ENCODE measurements at regions not wholly inside any gene's neighbourhood (a gene's known extent, or its start where the extent isn't known, plus 50 kb on each side); places are given as distances from the start of the nearest gene placed in this dataset.

DNA sequence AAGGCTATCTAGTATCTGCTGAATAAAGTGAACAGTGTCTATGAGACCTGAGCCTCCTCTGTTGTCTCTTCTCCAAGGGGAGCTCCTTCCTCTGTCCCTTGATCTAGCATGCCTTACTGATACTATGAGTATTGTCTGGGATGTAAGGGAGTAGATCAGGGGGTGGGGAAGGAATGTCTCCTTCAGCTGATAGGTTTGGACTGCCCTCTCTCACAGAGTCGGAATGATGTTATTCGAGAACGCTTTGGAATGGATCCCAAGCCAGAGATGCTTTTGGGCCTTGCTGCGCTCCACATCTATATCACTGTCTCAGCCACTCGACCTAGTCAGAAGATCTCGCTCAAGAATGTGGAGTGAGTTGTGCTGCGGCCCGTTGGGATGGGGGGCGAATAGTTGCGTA is 68.3 kb upstream of the PRPS1 start:
- 90 to 100% methylated on average over 2 to 4 of the region's 10 CpGs for WGBS, 2 experiments (ENCODE audit: insufficient coverage in 2 of 2)
- Histone ChIP-seq H3K4me3 (ENCODE audit: extremely low read depth, insufficient read depth, low read length, poor library complexity, severe bottlenecking) (no peak overlapping the region), H3K36me3 (ENCODE audit: control insufficient read depth, insufficient read depth, low read length) (no peaks in the 10 kb centered on the region), H3K9me3 (ENCODE audit: control insufficient read depth, low read length) (no peaks in the 10 kb centered on the region), H3K27ac (ENCODE audit: low read depth, low read length, severe bottlenecking) (no peak overlapping the region), H3K4me1 (ENCODE audit: control insufficient read depth, insufficient read depth, low read length, poor library complexity, severe bottlenecking) (peaks cover 24% of the 10 kb centered on the region)

DNA sequence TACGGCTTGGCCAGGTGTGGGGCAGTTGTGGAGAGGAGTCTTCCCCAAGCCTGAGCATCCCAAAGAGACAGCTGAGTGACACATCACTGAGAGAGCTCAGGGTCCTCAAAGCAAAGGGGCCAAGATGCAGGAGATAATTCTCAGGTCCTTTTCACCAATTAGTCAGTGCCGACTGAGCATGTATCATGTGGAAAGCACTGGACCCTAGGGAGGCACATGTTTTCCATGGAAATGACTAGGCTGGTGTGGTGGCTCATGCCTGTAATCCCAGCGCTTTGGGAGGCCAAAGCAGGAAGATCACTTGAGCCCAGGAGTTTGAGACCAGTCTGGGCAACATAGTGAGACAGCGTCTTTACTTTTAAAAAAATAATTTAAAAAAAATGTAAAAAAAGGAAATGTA is 67.3 kb upstream of the PRPS1 start:
- 100% methylated on average over 2 of the region's 4 CpGs; no CpG with 5 or more reads in 1 of the 2 experiments for WGBS, 2 experiments (ENCODE audit: insufficient coverage in 2 of 2)
- no peak overlapping the region for H3K27ac ChIP-seq (ENCODE audit: low read depth, low read length, severe bottlenecking)
- no peaks in the 10 kb centered on the region for H3K36me3 ChIP-seq (ENCODE audit: control insufficient read depth, insufficient read depth, low read length)

GRCh38 chrX:107561468-107562215 is 66.7 kb upstream of the PRPS1 start:
- Histone ChIP-seq H3K27ac (ENCODE audit: low read depth, low read length, severe bottlenecking) (peak overlapping the region; percentile 71), H3K4me1 (ENCODE audit: control insufficient read depth, insufficient read depth, low read length, poor library complexity, severe bottlenecking) (peaks cover 31% of the 10 kb centered on the region), H3K36me3 (ENCODE audit: control insufficient read depth, insufficient read depth, low read length) (no peaks in the 10 kb centered on the region), H3K4me3 (ENCODE audit: extremely low read depth, insufficient read depth, low read length, poor library complexity, severe bottlenecking) (no peak overlapping the region), H3K9me3 (ENCODE audit: control insufficient read depth, low read length) (no peaks in the 10 kb centered on the region)
- 19 to 23% methylated on average over 2 to 3 of the region's 7 CpGs for WGBS, 2 experiments (ENCODE audit: insufficient coverage in 2 of 2)

More for the DNA sequence above, 67.3 kb upstream of the PRPS1 start:
- Histone ChIP-seq H3K4me3 (ENCODE audit: extremely low read depth, insufficient read depth, low read length, poor library complexity, severe bottlenecking) (no peak overlapping the region), H3K4me1 (ENCODE audit: control insufficient read depth, insufficient read depth, low read length, poor library complexity, severe bottlenecking) (peaks cover 30% of the 10 kb centered on the region), H3K9me3 (ENCODE audit: control insufficient read depth, low read length) (no peaks in the 10 kb centered on the region)

GRCh38 chrX:107562482-107562881 is 65.8 kb upstream of the PRPS1 start:
- Histone ChIP-seq H3K36me3 (ENCODE audit: control insufficient read depth, insufficient read depth, low read length) (no peaks in the 10 kb centered on the region), H3K4me1 (ENCODE audit: control insufficient read depth, insufficient read depth, low read length, poor library complexity, severe bottlenecking) (peaks cover 33% of the 10 kb centered on the region), H3K9me3 (ENCODE audit: control insufficient read depth, low read length) (no peaks in the 10 kb centered on the region), H3K27ac (ENCODE audit: low read depth, low read length, severe bottlenecking) (peak overlapping the region; percentile 83), H3K4me3 (ENCODE audit: extremely low read depth, insufficient read depth, low read length, poor library complexity, severe bottlenecking) (no peak overlapping the region)
- WGBS, 2 experiments (ENCODE audit: insufficient coverage in 2 of 2): 33 to 70% methylated on average over 1 to 2 of the region's 3 CpGs

DNA sequence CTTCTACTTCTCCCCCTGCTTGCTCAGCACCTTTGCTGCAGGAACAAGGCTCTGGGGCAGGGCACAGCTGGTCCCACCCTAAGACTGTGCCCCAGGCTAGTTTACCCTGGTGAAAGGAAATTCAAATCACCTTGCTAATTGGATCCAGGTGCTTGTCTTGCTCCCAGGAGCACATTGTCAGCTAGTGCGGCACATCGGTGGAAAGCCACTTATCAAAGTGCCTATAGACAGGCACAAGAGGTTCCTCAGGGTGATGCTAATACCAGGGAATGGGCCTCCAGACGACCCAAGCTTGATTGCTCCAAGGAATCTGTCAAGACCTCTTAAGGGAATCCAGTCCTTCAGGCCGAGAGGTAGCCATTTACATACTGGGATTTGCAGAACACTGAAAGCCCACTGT is 64.5 kb upstream of the PRPS1 start:
- Histone ChIP-seq H3K27ac (ENCODE audit: low read depth, low read length, severe bottlenecking) (no peak overlapping the region), H3K36me3 (ENCODE audit: control insufficient read depth, insufficient read depth, low read length) (no peaks in the 10 kb centered on the region)
- WGBS, 2 experiments (ENCODE audit: insufficient coverage in 2 of 2): 63 to 66% methylated on average over 2 to 4 of the region's 4 CpGs

GRCh38 chrX:107565015-107565414 is 63.3 kb upstream of the PRPS1 start:
- WGBS, 2 experiments (ENCODE audit: insufficient coverage in 2 of 2): 100% methylated on average over 3 of the region's 3 CpGs; no CpG with 5 or more reads in 1 of the 2 experiments
- H3K4me1 ChIP-seq (ENCODE audit: control insufficient read depth, insufficient read depth, low read length, poor library complexity, severe bottlenecking): peaks cover 35% of the 10 kb centered on the region
- H3K4me3 ChIP-seq (ENCODE audit: extremely low read depth, insufficient read depth, low read length, poor library complexity, severe bottlenecking): no peak overlapping the region
- no peak overlapping the region for H3K27ac ChIP-seq (ENCODE audit: low read depth, low read length, severe bottlenecking)
- no peaks in the 10 kb centered on the region for H3K9me3 ChIP-seq (ENCODE audit: control insufficient read depth, low read length)
- no peaks in the 10 kb centered on the region for H3K36me3 ChIP-seq (ENCODE audit: control insufficient read depth, insufficient read depth, low read length)

More for the DNA sequence above, 64.5 kb upstream of the PRPS1 start:
- no peaks in the 10 kb centered on the region for H3K9me3 ChIP-seq (ENCODE audit: control insufficient read depth, low read length)
- peaks cover 36% of the 10 kb centered on the region for H3K4me1 ChIP-seq (ENCODE audit: control insufficient read depth, insufficient read depth, low read length, poor library complexity, severe bottlenecking)
- no peak overlapping the region for H3K4me3 ChIP-seq (ENCODE audit: extremely low read depth, insufficient read depth, low read length, poor library complexity, severe bottlenecking)

- 25 to 75% methylated on average over 2 of the region's 7 CpGs for WGBS, 2 experiments (ENCODE audit: insufficient coverage in 2 of 2)
- Histone ChIP-seq H3K4me1 (ENCODE audit: control insufficient read depth, insufficient read depth, low read length, poor library complexity, severe bottlenecking) (peaks cover 42% of the 10 kb centered on the region), H3K36me3 (ENCODE audit: control insufficient read depth, insufficient read depth, low read length) (no peaks in the 10 kb centered on the region), H3K9me3 (ENCODE audit: control insufficient read depth, low read length) (no peaks in the 10 kb centered on the region), H3K4me3 (ENCODE audit: extremely low read depth, insufficient read depth, low read length, poor library complexity, severe bottlenecking) (no peak overlapping the region), H3K27ac (ENCODE audit: low read depth, low read length, severe bottlenecking) (peak overlapping the region; percentile 60)
Measured at GRCh38 chrX:107565931-107566603, 62.2 kb upstream of the PRPS1 start.

GRCh38 chrX:107566604-107567262 is 61.6 kb upstream of the PRPS1 start:
- H3K4me1 ChIP-seq (ENCODE audit: control insufficient read depth, insufficient read depth, low read length, poor library complexity, severe bottlenecking): peaks cover 41% of the 10 kb centered on the region
- no peak overlapping the region for H3K4me3 ChIP-seq (ENCODE audit: extremely low read depth, insufficient read depth, low read length, poor library complexity, severe bottlenecking)
- 100% methylated on average over 1 of the region's 2 CpGs; no CpG with 5 or more reads in 1 of the 2 experiments for WGBS, 2 experiments (ENCODE audit: insufficient coverage in 2 of 2)
- H3K36me3 ChIP-seq (ENCODE audit: control insufficient read depth, insufficient read depth, low read length): no peaks in the 10 kb centered on the region
- no peaks in the 10 kb centered on the region for H3K9me3 ChIP-seq (ENCODE audit: control insufficient read depth, low read length)
- peak overlapping the region; percentile 60 for H3K27ac ChIP-seq (ENCODE audit: low read depth, low read length, severe bottlenecking)

GRCh38 chrX:107567370-107567769 is 60.9 kb upstream of the PRPS1 start:
- peaks cover 6% of the 10 kb centered on the region for H3K9me3 ChIP-seq (ENCODE audit: control insufficient read depth, low read length)
- no peaks in the 10 kb centered on the region for H3K36me3 ChIP-seq (ENCODE audit: control insufficient read depth, insufficient read depth, low read length)
- peaks cover 34% of the 10 kb centered on the region for H3K4me1 ChIP-seq (ENCODE audit: control insufficient read depth, insufficient read depth, low read length, poor library complexity, severe bottlenecking)
- H3K4me3 ChIP-seq (ENCODE audit: extremely low read depth, insufficient read depth, low read length, poor library complexity, severe bottlenecking): no peak overlapping the region
- H3K27ac ChIP-seq (ENCODE audit: low read depth, low read length, severe bottlenecking): no peak overlapping the region
- 56 to 77% methylated on average over 2 of the region's 2 CpGs for WGBS, 2 experiments (ENCODE audit: insufficient coverage in 2 of 2)

GRCh38 chrX:107571296-107571998 is 56.9 kb upstream of the PRPS1 start:
- Histone ChIP-seq H3K27ac (ENCODE audit: low read depth, low read length, severe bottlenecking) (peak overlapping the region; percentile 53), H3K4me3 (ENCODE audit: extremely low read depth, insufficient read depth, low read length, poor library complexity, severe bottlenecking) (no peak overlapping the region), H3K36me3 (ENCODE audit: control insufficient read depth, insufficient read depth, low read length) (no peaks in the 10 kb centered on the region), H3K9me3 (ENCODE audit: control insufficient read depth, low read length) (peaks cover 6% of the 10 kb centered on the region), H3K4me1 (ENCODE audit: control insufficient read depth, insufficient read depth, low read length, poor library complexity, severe bottlenecking) (peaks cover 35% of the 10 kb centered on the region)
- 67 to 70% methylated on average over 2 to 4 of the region's 9 CpGs for WGBS, 2 experiments (ENCODE audit: insufficient coverage in 2 of 2)

Data from mesodermal cell (in vitro differentiated cells).